Endothelial cell of umbilical vein (primary cell): ENCODE measurements at regions not wholly inside any gene's neighbourhood (a gene's known extent, or its start where the extent isn't known, plus 50 kb on each side); places are given as distances from the start of the nearest gene placed in this dataset.

Source experiments
- BruUV-seq: library from RNA; stranded (reverse); fragments of 400-500 nt; replicated peaks from 2 replicates; lab custom pipeline; 2021; lab: Mats Ljungman, UMichigan
- CTCF ChIA-PET: fragments of 300-600, 350-600 bp; sonication (Branson Sonifier 250); formaldehyde crosslinking; loops from one replicate; lab custom pipeline; 2021; ENCODE audit warnings: antibody characterized with exemption, inconsistent platforms; lab: Charles Lee
- POLR2A ChIA-PET: fragments of 300-600, 350-600 bp; sonication (Branson Sonifier 250); formaldehyde crosslinking; loops from one replicate; lab custom pipeline; 2021; ENCODE audit warnings: antibody characterized with exemption, inconsistent platforms; lab: Charles Lee
- DNase-seq: peaks from one replicate; pipeline ENCODE4 v3.0.0-alpha.2; 2011; ENCODE audit warnings: low read depth, low spot score
- FAIRE-seq: peaks from 2 replicates; lab custom pipeline; 2011; peaks lifted over from hg19 to GRCh38; lab: Jason Lieb, UNC
- H2AFZ ChIP-seq: 2 replicates; pipeline ENCODE4 v1.6.0; 2012; ENCODE audit warnings: low read depth, low read length, control low read depth, inconsistent platforms
- H3K27ac ChIP-seq: 2 replicates; pipeline ENCODE4 v1.5.1; 2011; ENCODE audit warnings: low read depth, mild to moderate bottlenecking, control low read depth, low read length, moderate library complexity; ENCODE audit not compliant: insufficient read depth
- H3K27me3 ChIP-seq, 2 experiments: 2 replicates each; pipeline versions ENCODE4 v1.6.0 to v1.6.1; 2011; ENCODE audit warnings: low read length in 2 of 2, mixed read lengths in 1 of 2; ENCODE audit not compliant: control insufficient read depth in 2 of 2, insufficient read depth in 2 of 2
- H3K36me3 ChIP-seq, 2 experiments: 2 replicates in 1 of 2; 3 replicates in 1 of 2; pipeline ENCODE4 v1.5.1; 2011; ENCODE audit warnings: low read length in 2 of 2, mild to moderate bottlenecking in 1 of 2, moderate library complexity in 1 of 2; ENCODE audit not compliant: control insufficient read depth in 2 of 2, insufficient read depth in 2 of 2; ENCODE audit errors: extremely low read depth in 1 of 2
- H3K4me1 ChIP-seq: 3 replicates; pipeline ENCODE4 v1.5.1; 2011; ENCODE audit warnings: mild to moderate bottlenecking, low read length; ENCODE audit not compliant: control insufficient read depth, insufficient read depth; ENCODE audit errors: extremely low read depth
- H3K4me2 ChIP-seq: 2 replicates; pipeline ENCODE4 v1.6.1; 2011; ENCODE audit warnings: low read length, control low read depth, mixed read lengths; ENCODE audit not compliant: insufficient read depth
- H3K4me3 ChIP-seq, 3 experiments: fragments of 200-600 bp in 1 of 3; sonication (generic), shearing (Covaris generic) in 1 of 3; replicated peaks in 1 of 3; 2 replicates each; pipeline ENCODE4 v1.5.1; 2011 to 2016; ENCODE audit warnings: control low read depth in 3 of 3, low read length in 3 of 3, mild to moderate bottlenecking in 2 of 3, inconsistent platforms in 1 of 3, low read depth in 1 of 3, moderate library complexity in 1 of 3; ENCODE audit not compliant: insufficient read depth in 1 of 3
- H3K79me2 ChIP-seq: 2 replicates; pipeline ENCODE4 v1.6.0; 2012; ENCODE audit warnings: low read length, inconsistent platforms; ENCODE audit not compliant: control insufficient read depth, insufficient read depth
- H3K9ac ChIP-seq: replicated peaks from 2 replicates; pipeline ENCODE3; 2011; ENCODE audit warnings: low read length, control low read depth; ENCODE audit not compliant: insufficient read depth; ENCODE audit errors: extremely low read depth
- H3K9me1 ChIP-seq: replicated peaks from 3 replicates; pipeline ENCODE4 v1.6.0; 2011; ENCODE audit warnings: mild to moderate bottlenecking, low read length; ENCODE audit not compliant: control insufficient read depth, insufficient read depth; ENCODE audit errors: extremely low read depth
- H3K9me3 ChIP-seq: replicated peaks from 2 replicates; pipeline ENCODE4 v1.5.1; 2012; ENCODE audit warnings: low read length, inconsistent platforms; ENCODE audit not compliant: control insufficient read depth, insufficient read depth
- H4K20me1 ChIP-seq: replicated peaks from 2 replicates; pipeline ENCODE3; 2011; ENCODE audit warnings: mild to moderate bottlenecking, low read length; ENCODE audit not compliant: control insufficient read depth, insufficient read depth; ENCODE audit errors: extremely low read depth
- CTCF ChIP-seq, 2 donors: IDR thresholded peaks; 1 replicate in 1 of 2; 2 replicates in 1 of 2; pipeline ENCODE4 v1.5.1; 2011; ENCODE audit warnings: low read length in 2 of 2, mild to moderate bottlenecking in 2 of 2, moderate library complexity in 2 of 2, control low read depth in 1 of 2, inconsistent platforms in 1 of 2, low read depth in 1 of 2; ENCODE audit not compliant: insufficient read depth in 1 of 2; ENCODE audit errors: extremely low read depth in 1 of 2
- EZH2 ChIP-seq: IDR thresholded peaks from 2 replicates; pipeline ENCODE4 v1.6.1; 2012; ENCODE audit warnings: borderline replicate concordance, low read depth, mild to moderate bottlenecking, moderate library complexity, low read length, inconsistent platforms; ENCODE audit not compliant: severe bottlenecking
- FOS ChIP-seq: IDR thresholded peaks from 2 replicates; pipeline ENCODE4 v1.6.1; 2011; ENCODE audit warnings: mild to moderate bottlenecking, low read length, moderate library complexity, borderline replicate concordance; ENCODE audit not compliant: insufficient read depth
- GATA2 ChIP-seq: IDR thresholded peaks from 2 replicates; pipeline ENCODE4 v1.7.0; 2011; ENCODE audit warnings: low read depth, mild to moderate bottlenecking, moderate library complexity, mixed read lengths, low read length; ENCODE audit not compliant: insufficient read length, insufficient read depth
- JUN ChIP-seq: IDR thresholded peaks from 2 replicates; pipeline ENCODE4 v1.6.1; 2011; ENCODE audit warnings: borderline replicate concordance, low read depth; ENCODE audit not compliant: insufficient read length, insufficient read depth
- MAX ChIP-seq: IDR thresholded peaks from 2 replicates; pipeline ENCODE4 v1.6.1; 2011; ENCODE audit not compliant: insufficient read depth, insufficient read length
- MYC ChIP-seq: IDR thresholded peaks from one replicate; pipeline ENCODE4 v1.6.1; 2011; ENCODE audit warnings: mild to moderate bottlenecking, low read depth, low read length
- POLR2A ChIP-seq: IDR thresholded peaks from 2 replicates; pipeline ENCODE4 v1.6.1; 2012; ENCODE audit warnings: low read depth, mild to moderate bottlenecking, control low read depth, low read length
- POLR2AphosphoS5 ChIP-seq: IDR thresholded peaks from 2 replicates; pipeline ENCODE4 v1.6.1; 2012; ENCODE audit warnings: low read depth, mild to moderate bottlenecking, control low read depth, low read length, moderate library complexity; ENCODE audit not compliant: insufficient read depth
- dilution Hi-C: fragments of 300-500 bp; cut with MboI; formaldehyde crosslinking; loops from one replicate; pipeline ENCODE4 v1.15.0; 2019; ENCODE audit warnings: low sequenced_read_pairs; ENCODE audit not compliant: extremely low pct_ligation_motif_present
- intact Hi-C: fragments of 100-400 bp; cut with micrococcal nuclease; formaldehyde crosslinking; loops from one replicate; pipeline ENCODE4 v1.10.0; 2022

GRCh38 chr6:163820745-163821458, 406.4 kb downstream of the QKI start:
- Histone ChIP-seq H3K4me3 (no peak overlapping the region), H4K20me1 (no peaks in the 10 kb centered on the region), H3K9me1 (no peaks in the 10 kb centered on the region), H3K4me1 (no peaks in the 10 kb centered on the region), H3K27me3 (no peaks in the 10 kb centered on the region), H2AFZ (no peak overlapping the region), H3K36me3 (no peaks in the 10 kb centered on the region), H3K9me3 (no peaks in the 10 kb centered on the region), H3K79me2 (no peaks in the 10 kb centered on the region), H3K9ac (no peak overlapping the region), H3K27ac (no peak overlapping the region), H3K4me2 (no peak overlapping the region)
- no TSS peak for BruUV-seq
- DNase-seq (no peak), FAIRE-seq (no peak)
- dilution Hi-C loops: no loop called here
- TF ChIP-seq GATA2 (no peak), EZH2 (no peak), JUN (no peak), POLR2A (no peak), MAX (no peak), FOS (no peak), MYC (no peak), POLR2AphosphoS5 (no peak), CTCF (IDR thresholded peaks at IDR 0.05; ENCODE audit: extremely low read depth in 1 of 2, insufficient read depth in 1 of 2, low read depth in 1 of 2, low read length in 2 of 2) (no peak)
- CTCF ChIA-PET: no interaction called here
- POLR2A ChIA-PET: no interaction called here
- intact Hi-C loops: no loop called here
